IMR-90 (cell line): ENCODE measurements at regions not wholly inside any gene's neighbourhood (a gene's known extent, or its start where the extent isn't known, plus 50 kb on each side); places are given as distances from the start of the nearest gene placed in this dataset.

ENCODE experiments used
- ATAC-seq: fragments of 200-7000 bp; cut with Tn5 transposase; 2 replicates; pipeline ENCODE4 v1.9.1; 2020; ENCODE audit warnings: low read depth, mild to moderate bottlenecking, moderate library complexity
- BruUV-seq: library from RNA; stranded (reverse); fragments of 400-500 nt; replicated peaks from 2 replicates; lab custom pipeline; 2021; lab: Mats Ljungman, UMichigan
- CTCF ChIA-PET: fragments of 300-600 bp; formaldehyde crosslinking; extraction: SDS; loops from one replicate; lab custom pipeline; 2021; ENCODE audit warnings: antibody characterized with exemption; lab: Yijun Ruan, JAX
- POLR2A ChIA-PET: fragments of 300-600 bp; sonication (Branson Sonifier 250); formaldehyde crosslinking; loops from one replicate; lab custom pipeline; 2022; ENCODE audit warnings: antibody characterized with exemption; ENCODE audit not compliant: unreplicated experiment; lab: Charles Lee
- DNase-seq: peaks from one replicate; pipeline ENCODE4 v3.0.0; 2013
- H2AFZ ChIP-seq: replicated peaks from 2 replicates; pipeline ENCODE3; 2013; ENCODE audit warnings: low read length, mild to moderate bottlenecking; ENCODE audit not compliant: poor library complexity
- H2AK5ac ChIP-seq: 2 replicates; pipeline ENCODE4 v1.6.1; 2013; ENCODE audit warnings: low read depth, low read length, inconsistent platforms
- H2AK9ac ChIP-seq: replicated peaks from 2 replicates; pipeline ENCODE3; 2013; ENCODE audit warnings: mild to moderate bottlenecking, low read depth, low read length, moderate library complexity; ENCODE audit not compliant: poor library complexity
- H2BK120ac ChIP-seq: 2 replicates; pipeline ENCODE4 v1.6.1; 2013; ENCODE audit warnings: low read depth, low read length, inconsistent platforms
- H2BK15ac ChIP-seq: 3 replicates; pipeline ENCODE4 v1.6.1; 2013; ENCODE audit warnings: low read depth, low read length, inconsistent platforms
- H2BK20ac ChIP-seq: 2 replicates; pipeline ENCODE4 v1.6.1; 2013; ENCODE audit warnings: low read depth, mild to moderate bottlenecking, inconsistent platforms, low read length, moderate library complexity
- H2BK5ac ChIP-seq: 2 replicates; pipeline ENCODE4 v1.6.1; 2013; ENCODE audit warnings: mild to moderate bottlenecking, low read depth, low read length, inconsistent platforms; ENCODE audit not compliant: poor library complexity, severe bottlenecking
- H3K14ac ChIP-seq: replicated peaks from 2 replicates; pipeline ENCODE4 v1.6.1; 2013; ENCODE audit warnings: low read depth, low read length, inconsistent platforms
- H3K18ac ChIP-seq: 2 replicates; pipeline ENCODE4 v1.6.1; 2013; ENCODE audit warnings: low read depth, low read length, control low read depth
- H3K23ac ChIP-seq: 2 replicates; pipeline ENCODE4 v1.6.1; 2013; ENCODE audit warnings: low read depth, low read length, inconsistent platforms
- H3K27ac ChIP-seq: 2 replicates; pipeline ENCODE4 v1.5.1; 2013; ENCODE audit warnings: mild to moderate bottlenecking, control low read depth, low read length; ENCODE audit not compliant: insufficient read depth
- H3K27me3 ChIP-seq: 2 replicates; pipeline ENCODE4 v1.6.1; 2013; ENCODE audit warnings: low read length; ENCODE audit not compliant: control insufficient read depth, insufficient read depth
- H3K36me3 ChIP-seq: 2 replicates; pipeline ENCODE4 v1.6.1; 2013; ENCODE audit warnings: low read length, mixed read lengths; ENCODE audit not compliant: control insufficient read depth, insufficient read depth
- H3K4ac ChIP-seq: 2 replicates; pipeline ENCODE4 v1.6.1; 2013; ENCODE audit warnings: low read depth, low read length, inconsistent platforms
- H3K4me1 ChIP-seq: 2 replicates; pipeline ENCODE4 v1.6.1; 2013; ENCODE audit warnings: low read length, mixed read lengths; ENCODE audit not compliant: control insufficient read depth, insufficient read depth
- H3K4me2 ChIP-seq: 2 replicates; pipeline ENCODE4 v1.6.1; 2013; ENCODE audit warnings: low read depth, mild to moderate bottlenecking, control low read depth, low read length, moderate library complexity
- H3K4me3 ChIP-seq: 2 replicates; pipeline ENCODE4 v1.5.1; 2013; ENCODE audit warnings: low read depth, mild to moderate bottlenecking, control low read depth, low read length, moderate library complexity; ENCODE audit not compliant: insufficient read depth
- H3K56ac ChIP-seq: 2 replicates; pipeline ENCODE4 v1.6.1; 2013; ENCODE audit warnings: low read length, inconsistent platforms; ENCODE audit not compliant: insufficient read depth; ENCODE audit errors: extremely low read depth
- H3K79me1 ChIP-seq, 2 experiments: 2 replicates each; pipeline ENCODE4 v1.6.1; 2013; ENCODE audit warnings: low read length in 2 of 2, inconsistent platforms in 1 of 2, low read depth in 1 of 2
- H3K9ac ChIP-seq: 2 replicates; pipeline ENCODE4 v1.6.1; 2013; ENCODE audit warnings: low read depth, low read length, control low read depth
- H3K9me1 ChIP-seq: 2 replicates; pipeline ENCODE4 v1.6.1; 2013; ENCODE audit warnings: low read length, inconsistent platforms; ENCODE audit not compliant: insufficient read depth
- H3K9me3 ChIP-seq: 2 replicates; pipeline ENCODE4 v1.6.1; 2013; ENCODE audit warnings: low read length; ENCODE audit not compliant: control insufficient read depth, insufficient read depth
- H4K20me1 ChIP-seq: 2 replicates; pipeline ENCODE4 v1.6.1; 2013; ENCODE audit warnings: low read length, inconsistent platforms; ENCODE audit not compliant: insufficient read depth
- H4K5ac ChIP-seq: 2 replicates; pipeline ENCODE4 v1.6.1; 2013; ENCODE audit warnings: mild to moderate bottlenecking, low read depth, low read length, control low read depth
- H4K8ac ChIP-seq, 2 experiments: 2 replicates each; pipeline ENCODE4 v1.6.1; 2013; ENCODE audit warnings: low read depth in 2 of 2, low read length in 2 of 2, control low read depth in 1 of 2, inconsistent platforms in 1 of 2
- H4K91ac ChIP-seq: 2 replicates; pipeline ENCODE4 v1.6.1; 2013; ENCODE audit warnings: low read depth, low read length, inconsistent platforms; ENCODE audit not compliant: insufficient read depth
- BHLHE40 ChIP-seq: fragments of 150-350 bp; IDR thresholded peaks from 2 replicates; pipeline ENCODE4 v1.6.1; 2016; ENCODE audit warnings: mild to moderate bottlenecking, low read depth, low read length
- CHD1 ChIP-seq: IDR thresholded peaks from 2 replicates; pipeline ENCODE4 v1.6.1; 2012; ENCODE audit warnings: low read depth, low read length, improper control_type of control experiment
- MAZ ChIP-seq: IDR thresholded peaks from 2 replicates; pipeline ENCODE4 v1.6.1; 2012; ENCODE audit warnings: low read depth, mild to moderate bottlenecking, low read length, improper control_type of control experiment, moderate library complexity, borderline replicate concordance
- NFE2L2 ChIP-seq: fragments of 150-350 bp; IDR thresholded peaks from 2 replicates; pipeline ENCODE4 v1.6.1; 2016; ENCODE audit warnings: low read depth, mild to moderate bottlenecking, low read length
- RAD21 ChIP-seq: IDR thresholded peaks from 2 replicates; pipeline ENCODE4 v1.6.1; 2012; ENCODE audit warnings: low read length, improper control_type of control experiment
- SMC3 ChIP-seq: fragments of 150-350 bp; IDR thresholded peaks from 2 replicates; pipeline ENCODE4 v1.6.1; 2016; ENCODE audit warnings: low read depth, mild to moderate bottlenecking, antibody characterized with exemption, low read length, moderate library complexity
- USF2 ChIP-seq: fragments of 150-350 bp; IDR thresholded peaks from 2 replicates; pipeline ENCODE4 v1.6.1; 2017; ENCODE audit warnings: mild to moderate bottlenecking, antibody characterized with exemption, low read length, low read depth
- WGBS, 2 experiments: methylation state at CpG; one replicate each; pipeline versions ENCODE4 v1.1.5 to v1.1.7; 2013; ENCODE audit warnings: missing lambda C conversion rate in 2 of 2; ENCODE audit not compliant: insufficient read length in 1 of 2; ENCODE audit errors: extremely low coverage in 2 of 2; 5-methylcytosine and 5-hydroxymethylcytosine counted together
- dilution Hi-C: fragments of 300-500 bp; cut with HindIII; formaldehyde crosslinking; loops from one replicate; pipeline ENCODE4 v1.14.3; 2018; ENCODE audit warnings: low sequenced_read_pairs; ENCODE audit not compliant: unreplicated experiment
- in situ Hi-C: fragments of 300-500 bp; cut with MboI; formaldehyde crosslinking; loops from 3 replicates; pipeline ENCODE4 v1.14.3; 2019; ENCODE audit warnings: low sequenced_read_pairs, inconsistent platforms, mixed read lengths
- intact Hi-C: fragments of 100-400 bp; cut with micrococcal nuclease; formaldehyde crosslinking; loops from 2 replicates; pipeline ENCODE4 v1.10.0; 2022

GRCh38 chrX:3407781-3408180, 61.3 kb upstream of the MXRA5 start:
- Histone ChIP-seq H3K4ac (no peak overlapping the region), H2BK5ac (no peak overlapping the region), H3K4me1 (no peaks in the 10 kb centered on the region), H3K79me1 (no peaks in the 10 kb centered on the region), H2BK15ac (no peak overlapping the region), H3K27me3 (no peaks in the 10 kb centered on the region), H3K18ac (no peak overlapping the region), H3K9me1 (no peaks in the 10 kb centered on the region), H3K9ac (no peak overlapping the region), H4K8ac (no peak overlapping the region), H4K20me1 (no peaks in the 10 kb centered on the region), H2AFZ (no peak overlapping the region), H3K9me3 (no peaks in the 10 kb centered on the region), H2AK5ac (no peak overlapping the region), H3K4me3 (no peak overlapping the region), H4K5ac (no peak overlapping the region), H3K14ac (no peak overlapping the region), H3K4me2 (no peak overlapping the region), H3K56ac (no peak overlapping the region), H2AK9ac (no peak overlapping the region), H3K23ac (no peak overlapping the region), H3K36me3 (no peaks in the 10 kb centered on the region), H4K91ac (no peak overlapping the region), H2BK20ac (no peak overlapping the region), H2BK120ac (no peak overlapping the region), H3K27ac (no peak overlapping the region)
- ATAC-seq (no peak), DNase-seq (no peak)
- no CpG with 5 or more reads among the region's 3 CpGs for WGBS, 2 experiments
- ChIA-PET POLR2A (no interaction called here), CTCF (no interaction called here)
- no TSS peak for BruUV-seq
- in situ Hi-C loops, result no loop called here
- no peak for TF ChIP-seq USF2
- no peak for TF ChIP-seq MAZ
- no peak for TF ChIP-seq SMC3
- no peak for TF ChIP-seq BHLHE40
- TF ChIP-seq NFE2L2, result no peak
- TF ChIP-seq RAD21, result no peak
- TF ChIP-seq CHD1, result no peak
- dilution Hi-C loops, result no loop called here
- intact Hi-C loops, result no loop called here
